Uterus (tissue), 3 donors: ENCODE measurements at regions not wholly inside any gene's neighbourhood (a gene's known extent, or its start where the extent isn't known, plus 50 kb on each side); places are given as distances from the start of the nearest gene placed in this dataset.

Experiments used
- DNase-seq, 2 donors: peaks; one replicate each; pipeline ENCODE4 v3.0.0-alpha.2; 2019 to 2020
- H3K27ac ChIP-seq, 2 donors: fragments of 200-600 bp; sonication (generic); 1 replicate in 1 of 2; 2 replicates in 1 of 2; pipeline ENCODE4 v1.5.1; 2016 to 2018
- H3K27me3 ChIP-seq, 2 donors: fragments of 200-600 bp; sonication (generic); one replicate each; pipeline ENCODE4 v1.5.1; 2018 to 2019; ENCODE audit warnings: control low read depth in 1 of 2
- H3K36me3 ChIP-seq, 2 donors: fragments of 200-600 bp; sonication (generic); one replicate each; pipeline ENCODE4 v1.5.1; 2019; ENCODE audit warnings: control low read depth in 1 of 2
- H3K4me1 ChIP-seq, 2 donors: fragments of 200-600 bp; sonication (generic); one replicate each; pipeline ENCODE4 v1.5.1; 2018 to 2019; ENCODE audit warnings: control low read depth in 1 of 2
- H3K4me3 ChIP-seq, 2 donors: fragments of 200-600 bp; sonication (generic); 1 replicate in 1 of 2; 2 replicates in 1 of 2; pipeline ENCODE4 v1.5.1; 2018 to 2019; ENCODE audit warnings: mild to moderate bottlenecking in 1 of 2
- H3K9me3 ChIP-seq, 2 donors: fragments of 200-600 bp; sonication (generic); one replicate each; pipeline ENCODE4 v1.5.1; 2019; ENCODE audit warnings: control low read depth in 1 of 2
- POLR2A ChIP-seq, 2 donors: fragments of 450-650 bp; IDR thresholded peaks; one replicate each; pipeline ENCODE4 v1.6.1; 2016; ENCODE audit warnings: antibody characterized with exemption in 2 of 2, mild to moderate bottlenecking in 1 of 2, moderate library complexity in 1 of 2
- intact Hi-C: fragments of 100-400 bp; cut with DNase I; formaldehyde crosslinking; loops from one replicate; pipeline ENCODE4 v1.15.1; 2023; ENCODE audit warnings: low total_unique reads
- TF ChIP-seq, protein P1 (sequence below), 4 experiments: fragments of 200-600 bp in 2 of 4; fragments of 450-650 bp in 2 of 4; sonication (generic) in 2 of 4; IDR thresholded peaks; one replicate each; pipeline ENCODE4 v1.5.1; 2016 to 2019; ENCODE audit warnings: antibody characterized with exemption in 4 of 4, mild to moderate bottlenecking in 2 of 4, moderate library complexity in 1 of 4
- donor health status: DM: yes; HTN: yes; CAD: no.

DNA sequence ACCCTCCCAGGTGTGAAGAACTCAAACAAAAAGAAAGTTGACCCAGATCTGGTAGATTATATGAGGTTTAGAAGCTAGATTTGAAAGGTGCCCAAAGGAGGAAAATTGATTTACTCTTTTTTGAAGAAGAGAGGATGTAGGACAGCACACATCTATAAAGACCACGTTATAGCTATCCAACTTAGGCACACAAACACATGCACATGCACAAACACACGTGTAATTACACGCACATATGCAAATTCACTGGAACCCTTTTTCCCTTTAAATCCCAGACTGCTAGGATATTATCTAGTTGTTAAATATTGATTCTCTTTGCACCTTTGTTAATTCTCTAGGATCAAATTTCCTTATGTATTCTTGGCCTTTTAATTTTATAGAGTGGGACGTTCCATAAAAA is 272.8 kb upstream of the TBX18 start:
- TF ChIP-seq, protein P1, sequence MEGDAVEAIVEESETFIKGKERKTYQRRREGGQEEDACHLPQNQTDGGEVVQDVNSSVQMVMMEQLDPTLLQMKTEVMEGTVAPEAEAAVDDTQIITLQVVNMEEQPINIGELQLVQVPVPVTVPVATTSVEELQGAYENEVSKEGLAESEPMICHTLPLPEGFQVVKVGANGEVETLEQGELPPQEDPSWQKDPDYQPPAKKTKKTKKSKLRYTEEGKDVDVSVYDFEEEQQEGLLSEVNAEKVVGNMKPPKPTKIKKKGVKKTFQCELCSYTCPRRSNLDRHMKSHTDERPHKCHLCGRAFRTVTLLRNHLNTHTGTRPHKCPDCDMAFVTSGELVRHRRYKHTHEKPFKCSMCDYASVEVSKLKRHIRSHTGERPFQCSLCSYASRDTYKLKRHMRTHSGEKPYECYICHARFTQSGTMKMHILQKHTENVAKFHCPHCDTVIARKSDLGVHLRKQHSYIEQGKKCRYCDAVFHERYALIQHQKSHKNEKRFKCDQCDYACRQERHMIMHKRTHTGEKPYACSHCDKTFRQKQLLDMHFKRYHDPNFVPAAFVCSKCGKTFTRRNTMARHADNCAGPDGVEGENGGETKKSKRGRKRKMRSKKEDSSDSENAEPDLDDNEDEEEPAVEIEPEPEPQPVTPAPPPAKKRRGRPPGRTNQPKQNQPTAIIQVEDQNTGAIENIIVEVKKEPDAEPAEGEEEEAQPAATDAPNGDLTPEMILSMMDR (IDR thresholded peaks at IDR 0.05), result no peak
- no peak for TF ChIP-seq POLR2A (IDR thresholded peaks at IDR 0.05)
- DNase-seq, result no peak
- Histone ChIP-seq H3K27ac (no peak overlapping the region), H3K27me3 (no peaks in the 10 kb centered on the region), H3K9me3 (no peaks in the 10 kb centered on the region), H3K36me3 (no peaks in the 10 kb centered on the region), H3K4me3 (no peak overlapping the region), H3K4me1 (no peaks in the 10 kb centered on the region)
- intact Hi-C loops, result no loop called here

DNA sequence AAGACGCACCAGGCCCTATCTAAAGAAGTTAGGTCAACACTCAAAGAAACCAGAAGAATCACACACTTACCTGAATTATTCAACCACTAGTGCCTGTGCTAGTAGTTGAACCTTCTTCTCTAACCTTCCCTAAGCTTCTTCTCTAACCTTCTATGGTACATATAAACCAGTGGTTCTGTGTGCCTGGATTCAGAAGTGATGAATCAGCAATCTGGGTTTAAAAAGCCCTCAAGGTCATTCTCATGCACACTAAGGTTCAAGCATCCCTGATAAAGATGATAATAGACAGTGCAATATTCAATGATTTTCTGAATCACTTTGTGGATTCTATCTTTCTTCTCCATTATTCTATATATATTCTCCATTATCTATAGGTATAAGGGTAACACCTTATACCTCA is 271.4 kb upstream of the TBX18 start:
- TF ChIP-seq, protein P1 (IDR thresholded peaks at IDR 0.05), result no peak
- no peak for TF ChIP-seq POLR2A (IDR thresholded peaks at IDR 0.05)
- Histone ChIP-seq H3K4me1 (no peaks in the 10 kb centered on the region), H3K4me3 (no peak overlapping the region), H3K27me3 (no peaks in the 10 kb centered on the region), H3K27ac (no peak overlapping the region), H3K9me3 (no peaks in the 10 kb centered on the region), H3K36me3 (no peaks in the 10 kb centered on the region)
- no peak for DNase-seq
- intact Hi-C loops, result no loop called here

DNA sequence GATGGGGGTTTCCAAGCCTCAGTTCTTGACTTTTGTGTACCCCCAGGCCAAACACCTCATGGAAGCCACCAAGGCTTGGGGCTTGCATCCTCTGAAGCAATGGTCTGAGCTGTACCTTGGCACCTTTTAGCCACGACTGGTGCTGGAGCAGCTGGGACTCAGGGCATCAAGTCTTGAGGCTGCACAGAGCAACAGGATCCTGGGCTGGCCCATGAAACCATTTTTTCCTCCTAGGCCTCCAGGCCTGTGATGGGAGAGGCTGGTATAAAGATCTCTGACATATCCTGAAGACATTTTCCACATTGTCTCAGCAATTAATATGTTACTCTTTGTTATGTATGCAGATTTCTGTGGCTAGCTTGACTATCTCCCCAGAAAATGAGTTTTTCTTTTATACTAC is 269.1 kb upstream of the TBX18 start:
- intact Hi-C loops, result no loop called here
- no peaks in the 10 kb centered on the region for H3K36me3 ChIP-seq
- H3K4me1 ChIP-seq, result no peaks in the 10 kb centered on the region
- no peaks in the 10 kb centered on the region for H3K27me3 ChIP-seq
- no peak for DNase-seq
- no peak overlapping the region for H3K4me3 ChIP-seq
- TF ChIP-seq POLR2A (IDR thresholded peaks at IDR 0.05), result no peak
- TF ChIP-seq, protein P1 (IDR thresholded peaks at IDR 0.05), result no peak
- H3K9me3 ChIP-seq, result no peaks in the 10 kb centered on the region
- no peak overlapping the region for H3K27ac ChIP-seq

DNA sequence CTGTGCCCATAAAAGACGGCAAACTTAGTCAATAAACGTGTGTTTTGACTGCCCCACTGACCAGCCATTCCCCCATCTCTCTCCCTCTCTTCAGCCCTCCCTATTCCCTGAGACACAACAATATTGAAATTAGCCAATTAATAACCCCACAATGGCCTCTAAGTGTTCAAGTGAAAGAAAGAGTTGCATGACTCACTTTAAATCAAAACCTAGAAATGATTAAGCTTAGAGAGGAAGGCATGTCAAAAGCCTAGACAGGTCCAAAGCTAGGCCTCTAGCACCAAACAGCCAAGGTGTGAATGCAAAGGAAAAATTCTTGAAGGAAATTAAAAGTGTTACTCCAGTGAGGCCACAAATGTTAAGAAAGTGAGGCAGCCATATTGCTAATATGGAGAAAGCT is 261.6 kb upstream of the TBX18 start:
- Histone ChIP-seq H3K9me3 (no peaks in the 10 kb centered on the region), H3K27me3 (no peaks in the 10 kb centered on the region), H3K4me1 (no peaks in the 10 kb centered on the region), H3K4me3 (no peak overlapping the region), H3K36me3 (no peaks in the 10 kb centered on the region), H3K27ac (no peak overlapping the region)
- no peak for DNase-seq
- intact Hi-C loops, result no loop called here
- TF ChIP-seq, protein P1 (IDR thresholded peaks at IDR 0.05), result no peak
- TF ChIP-seq POLR2A (IDR thresholded peaks at IDR 0.05), result no peak

DNA sequence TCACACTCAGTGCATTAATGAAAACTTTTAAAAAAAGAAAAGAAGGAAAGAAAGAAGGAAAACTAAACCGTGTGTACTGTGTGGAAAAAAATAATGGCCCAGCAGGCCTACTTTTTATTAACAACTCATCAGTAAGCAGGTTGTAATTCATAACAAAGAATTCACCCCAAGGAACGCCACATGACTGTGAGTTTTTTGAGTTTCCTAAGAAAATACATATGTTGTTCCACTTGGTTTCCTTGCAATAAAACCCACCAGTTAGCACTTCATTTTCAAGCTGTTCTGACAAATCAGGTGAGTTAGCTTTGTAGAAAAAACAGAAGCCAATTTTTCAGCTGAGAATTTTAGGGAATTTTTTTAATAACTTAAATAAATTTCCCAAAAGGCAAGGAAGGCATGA is 259.3 kb upstream of the TBX18 start:
- Histone ChIP-seq H3K27ac (no peak overlapping the region), H3K36me3 (no peaks in the 10 kb centered on the region), H3K27me3 (no peaks in the 10 kb centered on the region), H3K9me3 (no peaks in the 10 kb centered on the region), H3K4me3 (no peak overlapping the region), H3K4me1 (no peaks in the 10 kb centered on the region)
- TF ChIP-seq, protein P1 (IDR thresholded peaks at IDR 0.05), result no peak
- TF ChIP-seq POLR2A (IDR thresholded peaks at IDR 0.05), result no peak
- no peak for DNase-seq
- intact Hi-C loops, result no loop called here
